ENCODE measurements at regions not wholly inside any gene's neighbourhood (a gene's known extent, or its start where the extent isn't known, plus 50 kb on each side); places are given as distances from the start of the nearest gene placed in this dataset.

DNA sequence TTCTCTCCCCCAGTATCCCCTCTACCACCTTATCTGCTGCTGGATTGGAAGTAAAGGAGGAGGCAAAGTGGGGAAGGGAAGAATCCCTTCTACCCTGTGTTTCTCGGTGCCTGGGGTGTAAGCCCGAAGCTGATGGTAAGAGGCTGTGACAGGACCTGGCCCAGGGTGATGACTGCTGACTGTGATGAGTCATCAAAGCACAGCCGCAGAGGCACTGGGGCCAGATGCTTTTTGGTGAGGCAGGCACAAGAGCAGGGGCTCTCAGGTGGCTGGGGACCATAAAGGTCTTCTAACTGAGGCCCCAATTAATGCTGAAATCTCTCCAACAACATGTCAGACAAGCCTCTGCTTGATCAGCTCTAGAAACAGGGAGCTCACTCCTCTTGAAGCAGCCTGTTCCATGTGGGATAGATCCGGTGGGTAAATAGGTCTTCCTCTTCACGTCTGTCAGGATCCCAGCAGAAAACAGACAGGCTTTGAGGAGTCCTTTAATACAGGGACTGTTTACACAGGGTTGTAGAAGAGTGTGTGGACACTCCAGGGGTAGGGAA lies 86.1 kb upstream of the PCBD1 start:
- no peak overlapping the region for H3K4me3 ChIP-seq (ENCODE audit: low read depth, low read length)
- peak; percentile 3 for DNase-seq (ENCODE audit: low read depth)
- TF ChIP-seq, protein P1, sequence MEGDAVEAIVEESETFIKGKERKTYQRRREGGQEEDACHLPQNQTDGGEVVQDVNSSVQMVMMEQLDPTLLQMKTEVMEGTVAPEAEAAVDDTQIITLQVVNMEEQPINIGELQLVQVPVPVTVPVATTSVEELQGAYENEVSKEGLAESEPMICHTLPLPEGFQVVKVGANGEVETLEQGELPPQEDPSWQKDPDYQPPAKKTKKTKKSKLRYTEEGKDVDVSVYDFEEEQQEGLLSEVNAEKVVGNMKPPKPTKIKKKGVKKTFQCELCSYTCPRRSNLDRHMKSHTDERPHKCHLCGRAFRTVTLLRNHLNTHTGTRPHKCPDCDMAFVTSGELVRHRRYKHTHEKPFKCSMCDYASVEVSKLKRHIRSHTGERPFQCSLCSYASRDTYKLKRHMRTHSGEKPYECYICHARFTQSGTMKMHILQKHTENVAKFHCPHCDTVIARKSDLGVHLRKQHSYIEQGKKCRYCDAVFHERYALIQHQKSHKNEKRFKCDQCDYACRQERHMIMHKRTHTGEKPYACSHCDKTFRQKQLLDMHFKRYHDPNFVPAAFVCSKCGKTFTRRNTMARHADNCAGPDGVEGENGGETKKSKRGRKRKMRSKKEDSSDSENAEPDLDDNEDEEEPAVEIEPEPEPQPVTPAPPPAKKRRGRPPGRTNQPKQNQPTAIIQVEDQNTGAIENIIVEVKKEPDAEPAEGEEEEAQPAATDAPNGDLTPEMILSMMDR (IDR thresholded peaks at IDR 0.05; ENCODE audit: insufficient read depth, low read depth, low read length), result no peak

DNA sequence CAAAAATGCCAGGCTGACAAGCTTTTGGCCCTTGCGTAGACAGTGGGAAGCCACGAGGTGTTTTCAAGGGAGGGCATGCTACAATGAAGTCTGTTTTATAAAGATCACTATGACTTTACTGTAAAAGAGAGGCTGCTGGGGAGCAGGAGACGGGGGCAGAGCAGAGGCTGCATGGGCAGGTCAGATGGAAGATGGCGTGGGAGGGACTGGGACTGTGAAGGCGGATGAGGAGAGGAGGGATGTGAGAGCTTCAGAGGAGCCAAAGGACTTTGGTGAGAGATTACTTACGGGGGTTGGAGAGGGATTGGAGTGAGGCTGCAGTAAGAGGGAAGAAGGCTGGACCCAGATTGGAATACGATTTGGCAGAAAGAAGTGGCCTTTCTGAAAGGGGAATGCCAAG lies 86.6 kb upstream of the PCBD1 start:
- no peak for DNase-seq (ENCODE audit: low read depth)
- no peak overlapping the region for H3K4me3 ChIP-seq (ENCODE audit: low read depth, low read length)
- TF ChIP-seq, protein P1 (IDR thresholded peaks at IDR 0.05; ENCODE audit: insufficient read depth, low read depth, low read length), result no peak

DNA sequence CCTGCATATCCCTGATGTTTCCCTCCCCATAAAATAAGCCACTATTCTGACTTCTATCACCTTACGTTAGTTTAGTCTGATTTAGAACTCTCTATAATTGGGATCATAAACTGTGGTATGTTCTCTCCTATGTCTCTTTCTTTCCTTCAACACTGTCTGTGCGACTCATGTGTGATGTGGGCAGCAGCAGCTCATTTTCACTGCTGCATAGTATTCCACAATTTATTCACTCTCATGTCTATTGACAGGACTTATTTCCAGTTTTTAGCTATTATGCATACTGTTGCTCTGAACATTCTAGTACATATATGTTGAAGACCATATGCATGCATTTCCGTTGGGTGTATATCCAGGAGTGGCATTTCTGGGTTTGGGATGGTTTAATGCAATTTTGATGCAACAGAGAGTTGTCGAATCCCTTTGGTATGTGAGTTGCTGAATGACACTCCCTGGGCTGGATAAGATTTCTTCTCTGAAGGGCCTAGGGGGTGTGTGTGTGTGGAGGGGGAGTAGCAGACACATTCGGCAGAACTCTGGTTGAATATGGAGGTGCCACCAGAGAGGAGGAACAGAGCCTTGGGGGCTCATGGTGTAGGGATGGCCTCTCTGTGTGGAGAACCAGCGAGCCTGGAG lies 87.8 kb upstream of the PCBD1 start:
- TF ChIP-seq, protein P1 (IDR thresholded peaks at IDR 0.05; ENCODE audit: insufficient read depth, low read depth, low read length), result no peak
- no peak overlapping the region for H3K4me3 ChIP-seq (ENCODE audit: low read depth, low read length)

DNA sequence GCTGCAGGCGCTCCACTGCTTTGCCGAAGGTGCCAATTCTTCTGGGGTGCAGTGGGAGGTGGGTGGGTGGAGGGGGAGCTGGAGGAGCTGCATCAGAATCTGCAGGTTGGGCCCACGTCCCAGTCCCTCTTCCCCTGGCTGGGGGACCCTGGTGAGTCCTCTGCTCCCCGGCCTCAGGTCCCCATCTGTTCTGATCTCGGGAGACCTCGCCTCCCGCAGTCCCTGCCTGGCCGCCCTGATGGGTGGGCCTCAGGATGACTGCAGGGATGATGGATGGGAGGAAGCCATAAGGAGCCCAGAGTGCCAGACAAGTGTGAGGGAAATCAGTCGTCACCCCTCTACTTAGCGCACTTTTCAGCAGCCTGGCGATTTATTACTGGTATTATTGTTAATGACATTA lies 89.3 kb upstream of the PCBD1 start:
- TF ChIP-seq, protein P1 (IDR thresholded peaks at IDR 0.05; ENCODE audit: insufficient read depth, low read depth, low read length), result no peak
- no peak overlapping the region for H3K4me3 ChIP-seq (ENCODE audit: low read depth, low read length)
- DNase-seq (ENCODE audit: low read depth), result no peak

More for the DNA sequence above, 87.8 kb upstream of the PCBD1 start:
- no peak for DNase-seq (ENCODE audit: low read depth)

DNA sequence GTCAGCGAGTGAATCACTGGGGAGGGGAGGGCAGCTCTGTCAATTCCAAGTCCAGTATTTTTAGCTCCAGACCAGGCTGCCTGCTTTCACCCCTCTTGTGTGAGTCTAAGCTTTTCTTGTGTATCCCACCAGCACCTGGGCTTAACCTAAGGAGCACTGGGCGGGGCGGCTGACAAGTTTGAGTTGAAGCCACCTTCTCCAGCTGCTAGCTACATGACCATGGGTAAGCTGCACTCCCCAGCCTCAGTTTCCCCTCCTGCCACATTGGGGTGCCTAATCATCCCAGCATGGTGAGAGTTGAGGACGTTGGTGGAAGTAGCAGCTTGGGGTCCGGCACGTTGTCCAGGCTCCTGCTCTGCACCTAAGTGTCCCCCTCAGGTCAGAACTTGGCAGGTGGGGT lies 89.8 kb upstream of the PCBD1 start:
- TF ChIP-seq, protein P1 (IDR thresholded peaks at IDR 0.05; ENCODE audit: insufficient read depth, low read depth, low read length), result no peak
- DNase-seq (ENCODE audit: low read depth), result no peak
- H3K4me3 ChIP-seq (ENCODE audit: low read depth, low read length), result no peak overlapping the region

DNA sequence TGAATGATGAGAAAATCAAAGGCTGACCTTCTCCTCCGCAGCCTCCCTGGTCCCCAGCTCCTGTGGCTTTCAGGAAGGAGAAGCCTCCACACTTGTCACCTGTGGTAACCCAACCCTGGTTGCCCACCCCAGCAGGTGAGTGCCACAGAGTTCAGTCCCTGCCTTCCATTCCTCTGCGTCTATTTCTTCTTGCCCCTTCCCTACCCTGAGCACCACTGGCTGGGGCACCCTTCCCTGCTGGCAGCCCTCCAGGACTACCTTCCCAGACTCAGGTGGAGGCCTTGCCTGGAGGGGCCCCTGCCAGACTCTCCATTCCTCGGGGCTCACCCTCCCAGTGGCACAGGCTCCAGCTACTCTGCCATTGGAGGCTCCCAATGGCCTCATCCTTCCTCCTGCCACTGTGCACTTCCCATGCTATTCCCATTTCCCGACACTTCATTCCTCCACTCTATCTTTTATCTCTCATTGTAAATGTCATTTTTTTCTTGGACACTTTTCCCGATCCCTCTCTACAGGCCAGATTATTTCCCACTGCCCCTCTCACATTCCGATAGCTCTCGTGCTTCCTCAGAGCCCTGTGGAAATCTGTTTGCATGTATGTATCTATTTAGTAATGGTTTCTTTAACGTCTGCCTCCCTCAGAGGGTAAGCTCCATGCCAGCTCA lies 90.6 kb upstream of the PCBD1 start:
- H3K4me3 ChIP-seq (ENCODE audit: low read depth, low read length), result no peak overlapping the region
- TF ChIP-seq, protein P1 (IDR thresholded peaks at IDR 0.05; ENCODE audit: insufficient read depth, low read depth, low read length), result no peak
- DNase-seq (ENCODE audit: low read depth), result no peak

All from fibroblast of villous mesenchyme (primary cell).